Astrocyte of the spinal cord (primary cell): ENCODE measurements at regions not wholly inside any gene's neighbourhood (a gene's known extent, or its start where the extent isn't known, plus 50 kb on each side); places are given as distances from the start of the nearest gene placed in this dataset.

ENCODE experiments used
- DNase-seq: peaks from one replicate; pipeline ENCODE4 v3.0.0; 2011; ENCODE audit warnings: low read depth, low spot score
- H3K4me3 ChIP-seq: 2 replicates; pipeline ENCODE4 v1.5.1; 2011; ENCODE audit warnings: low read depth, mild to moderate bottlenecking, low read length, moderate library complexity
- in situ Hi-C: cut with HindIII; loops from 2 replicates; pipeline ENCODE4 v1.10.0; 2017; ENCODE audit warnings: low sequenced_read_pairs
- TF ChIP-seq, protein P1 (sequence below): IDR thresholded peaks from 2 replicates; pipeline ENCODE4 v1.5.1; 2012; ENCODE audit warnings: low read depth, mild to moderate bottlenecking, low read length, inconsistent platforms

DNA sequence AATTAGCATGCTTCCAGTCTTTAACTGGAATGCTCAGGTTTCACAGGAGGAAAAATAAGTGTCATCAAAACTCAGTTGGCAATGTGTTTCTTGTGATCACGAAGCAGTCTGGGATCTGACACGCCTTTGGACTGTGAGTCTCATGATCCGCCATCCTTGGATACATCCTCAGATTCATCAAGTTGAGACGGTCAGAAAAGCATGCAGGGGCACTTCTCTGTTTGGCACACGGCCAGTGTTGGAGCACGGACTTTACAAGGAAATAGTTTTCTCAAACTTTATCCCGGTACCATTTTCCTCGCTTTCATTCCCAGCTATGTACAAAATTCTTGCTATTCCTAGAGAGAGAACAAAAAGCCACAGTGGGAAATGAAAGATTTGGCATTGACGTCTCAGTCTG lies 88.4 kb upstream of the PARP11 start:
- no peak for DNase-seq
- in situ Hi-C loops = no loop called here
- TF ChIP-seq, protein P1, sequence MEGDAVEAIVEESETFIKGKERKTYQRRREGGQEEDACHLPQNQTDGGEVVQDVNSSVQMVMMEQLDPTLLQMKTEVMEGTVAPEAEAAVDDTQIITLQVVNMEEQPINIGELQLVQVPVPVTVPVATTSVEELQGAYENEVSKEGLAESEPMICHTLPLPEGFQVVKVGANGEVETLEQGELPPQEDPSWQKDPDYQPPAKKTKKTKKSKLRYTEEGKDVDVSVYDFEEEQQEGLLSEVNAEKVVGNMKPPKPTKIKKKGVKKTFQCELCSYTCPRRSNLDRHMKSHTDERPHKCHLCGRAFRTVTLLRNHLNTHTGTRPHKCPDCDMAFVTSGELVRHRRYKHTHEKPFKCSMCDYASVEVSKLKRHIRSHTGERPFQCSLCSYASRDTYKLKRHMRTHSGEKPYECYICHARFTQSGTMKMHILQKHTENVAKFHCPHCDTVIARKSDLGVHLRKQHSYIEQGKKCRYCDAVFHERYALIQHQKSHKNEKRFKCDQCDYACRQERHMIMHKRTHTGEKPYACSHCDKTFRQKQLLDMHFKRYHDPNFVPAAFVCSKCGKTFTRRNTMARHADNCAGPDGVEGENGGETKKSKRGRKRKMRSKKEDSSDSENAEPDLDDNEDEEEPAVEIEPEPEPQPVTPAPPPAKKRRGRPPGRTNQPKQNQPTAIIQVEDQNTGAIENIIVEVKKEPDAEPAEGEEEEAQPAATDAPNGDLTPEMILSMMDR = no peak
- no peak overlapping the region for H3K4me3 ChIP-seq

DNA sequence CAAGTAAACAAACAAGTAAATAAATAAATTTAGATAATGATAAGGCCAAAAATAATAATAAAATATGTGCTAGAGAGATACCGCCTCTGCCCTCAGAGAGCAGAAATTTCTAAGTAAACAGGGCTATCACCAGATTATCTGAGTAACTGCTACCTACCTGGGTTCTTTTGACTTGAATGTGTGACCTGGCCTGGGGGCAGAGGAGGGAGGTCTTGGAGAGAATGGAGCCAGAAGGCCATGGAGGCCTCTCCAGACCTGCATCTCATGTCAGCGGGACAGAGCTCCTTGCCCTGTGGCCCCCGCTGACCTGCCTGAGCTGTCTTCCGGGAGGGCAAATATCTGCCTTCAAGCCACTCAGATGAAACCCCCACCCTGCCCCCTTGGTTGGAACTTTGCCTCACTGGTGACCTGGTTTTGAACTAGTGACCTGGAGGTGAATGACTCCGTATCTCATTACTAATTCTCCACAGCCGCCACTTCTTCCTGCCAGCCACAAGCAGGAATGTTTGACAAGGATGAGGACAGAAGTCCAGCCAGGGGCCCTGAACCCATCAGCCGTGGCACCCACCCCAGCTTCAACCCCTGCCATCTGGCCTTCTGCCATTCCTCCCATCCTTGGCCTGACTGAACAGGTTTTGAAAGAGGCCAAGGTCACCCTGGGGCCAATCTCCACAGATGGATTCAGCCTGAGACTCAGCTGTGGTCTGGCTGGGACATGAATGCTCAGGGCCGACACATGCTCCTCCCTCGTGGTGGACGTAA lies 86.8 kb upstream of the PARP11 start:
- no peak overlapping the region for H3K4me3 ChIP-seq
- in situ Hi-C loops = no loop called here
- DNase-seq = no peak
- TF ChIP-seq, protein P1 = no peak

GRCh38 chr12:3958534-3958933 lies 85.3 kb upstream of the PARP11 start:
- DNase-seq = no peak
- TF ChIP-seq, protein P1 = no peak
- in situ Hi-C loops = no loop called here
- no peak overlapping the region for H3K4me3 ChIP-seq

- TF ChIP-seq, protein P1 = no peak
- H3K4me3 ChIP-seq = no peak overlapping the region
- DNase-seq = no peak
- in situ Hi-C loops = no loop called here
Measured at GRCh38 chr12:3951380-3952135, 78.4 kb upstream of the PARP11 start.

DNA sequence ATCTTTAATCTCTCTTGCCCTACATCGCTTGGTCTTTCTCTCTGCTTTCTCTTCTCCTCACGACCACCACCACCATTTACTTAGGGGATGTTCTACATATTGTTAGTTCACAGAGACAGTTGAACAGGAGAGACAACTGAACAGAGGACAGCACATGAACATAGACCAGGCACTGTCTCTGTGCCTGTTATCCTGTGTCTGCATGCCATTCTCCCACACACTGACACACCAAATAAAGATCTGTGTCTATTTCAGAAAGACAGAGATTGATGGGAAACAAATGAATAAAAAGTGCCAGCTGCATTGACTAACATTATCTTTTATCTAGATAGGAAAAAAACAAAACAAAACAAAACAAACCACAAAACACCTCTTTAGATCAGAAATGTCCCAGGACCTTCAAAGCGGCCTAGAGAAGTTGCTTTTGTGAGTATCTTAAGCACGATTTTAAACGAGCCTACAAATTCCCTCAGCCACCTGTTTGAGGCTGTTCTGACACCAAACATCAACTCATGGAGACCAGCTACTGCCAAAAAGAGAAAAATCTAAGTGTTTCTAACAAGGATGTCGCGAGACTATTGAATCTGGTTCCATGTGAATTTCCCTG lies 77.6 kb upstream of the PARP11 start:
- TF ChIP-seq, protein P1 = no peak
- H3K4me3 ChIP-seq = no peak overlapping the region
- in situ Hi-C loops = no loop called here
- no peak for DNase-seq

DNA sequence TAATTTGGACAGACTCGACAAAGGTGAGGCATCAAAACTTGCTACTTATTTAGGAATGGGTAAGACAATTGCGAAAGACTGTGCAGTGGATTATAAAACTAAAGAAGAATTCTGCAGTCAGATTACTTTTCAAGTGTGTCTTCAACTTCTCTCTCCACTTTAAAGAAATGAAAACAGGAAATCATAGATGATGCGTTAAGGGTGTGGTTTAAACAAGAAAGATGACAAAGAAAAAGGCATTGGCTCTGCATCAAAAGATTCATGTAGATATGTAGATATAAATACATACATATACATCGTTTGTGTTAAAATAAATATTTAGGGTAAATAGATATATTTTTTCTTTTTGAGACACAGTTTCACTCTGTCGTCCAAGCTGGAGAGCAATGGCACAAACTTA lies 74.6 kb upstream of the PARP11 start:
- TF ChIP-seq, protein P1 = no peak
- DNase-seq = no peak
- H3K4me3 ChIP-seq = no peak overlapping the region
- in situ Hi-C loops = no loop called here
